CMK (cell line): ENCODE measurements at regions not wholly inside any gene's neighbourhood (a gene's known extent, or its start where the extent isn't known, plus 50 kb on each side); places are given as distances from the start of the nearest gene placed in this dataset.

Experiments
- DNase-seq: peaks from one replicate; pipeline ENCODE4 v3.0.0-alpha.2; 2010; ENCODE audit warnings: low read depth

GRCh38 chr5:8394965-8395364, 526.0 kb downstream of the MTRR start:
- DNase-seq: no peak

- DNase-seq: no peak
Measured at GRCh38 chr5:8396246-8396645, 527.3 kb downstream of the MTRR start.

GRCh38 chr5:8396756-8397155, 527.8 kb downstream of the MTRR start:
- DNase-seq: no peak

- DNase-seq: no peak
Measured at GRCh38 chr5:8399471-8399870, 530.5 kb downstream of the MTRR start.

- no peak for DNase-seq
Measured at GRCh38 chr5:8408258-8408657, 539.3 kb downstream of the MTRR start.

- no peak for DNase-seq
Measured at GRCh38 chr5:8410618-8411017, 541.7 kb downstream of the MTRR start.

- DNase-seq: no peak
Measured at GRCh38 chr5:8413975-8414374, 545.0 kb downstream of the MTRR start.

- DNase-seq: no peak
Measured at GRCh38 chr5:8417316-8418048, 548.5 kb downstream of the MTRR start.

- DNase-seq: no peak
Measured at GRCh38 chr5:8418049-8418426, 549.1 kb downstream of the MTRR start.

GRCh38 chr5:8429778-8430758, 561.1 kb downstream of the MTRR start:
- DNase-seq: no peak

- no peak for DNase-seq
Measured at GRCh38 chr5:8434501-8434900, 565.6 kb downstream of the MTRR start.

- DNase-seq: no peak
Measured at GRCh38 chr5:8436924-8437323, 568.0 kb downstream of the MTRR start.

- DNase-seq: no peak
Measured at GRCh38 chr5:8445139-8445538, 576.2 kb downstream of the MTRR start.

- DNase-seq: no peak
Measured at GRCh38 chr5:8446179-8446578, 577.2 kb downstream of the MTRR start.

GRCh38 chr5:8456846-8457186, 587.9 kb downstream of the MTRR start:
- DNase-seq: no peak

GRCh38 chr5:8457187-8458037, 588.5 kb downstream of the MTRR start:
- DNase-seq: no peak

GRCh38 chr5:8458038-8458383, 589.1 kb downstream of the MTRR start:
- no peak for DNase-seq

GRCh38 chr5:8461543-8461942, 592.6 kb downstream of the MTRR start:
- DNase-seq: no peak

- no peak for DNase-seq
Measured at GRCh38 chr5:8462565-8462964, 593.6 kb downstream of the MTRR start.

GRCh38 chr5:8470489-8470888, 601.5 kb downstream of the MTRR start:
- no peak for DNase-seq

- no peak for DNase-seq
Measured at GRCh38 chr5:8471581-8471980, 602.6 kb downstream of the MTRR start.

- no peak for DNase-seq
Measured at GRCh38 chr5:8473016-8473415, 604.1 kb downstream of the MTRR start.
